Heart left ventricle (tissue), 13 donors: ENCODE measurements at regions not wholly inside any gene's neighbourhood (a gene's known extent, or its start where the extent isn't known, plus 50 kb on each side); places are given as distances from the start of the nearest gene placed in this dataset.
A peak's percentile ranks its signal among the peaks of the same experiment; 100 is the strongest.

Experiments used
- POLR2A ChIP-seq, 2 donors: fragments of 450-650 bp; IDR thresholded peaks; one replicate each; pipeline ENCODE4 v1.6.1; 2017; ENCODE audit warnings: antibody characterized with exemption in 2 of 2, mild to moderate bottlenecking in 2 of 2, moderate library complexity in 2 of 2
- TF ChIP-seq, protein P1 (sequence below), 12 donors: fragments of 200-600 bp; sonication (generic) in 4 of 12; IDR thresholded peaks; one replicate each; pipeline versions ENCODE4 v1.5.0 to v1.8.0; 2018 to 2022; ENCODE audit warnings: antibody characterized with exemption in 12 of 12, mild to moderate bottlenecking in 5 of 12
- donor health status: ischemic (EF 13 %, LVEDD 7.1; RV severe dilation, severe dysfunction).
- donor health status: DM: no; HTN: yes; CAD: no.
- donor health status: DM: no; HTN: no; CAD: no.
- donor health status: ischemic (EF 25% LVEDD 6.9; RV normal size, moderate dysfunction).
- donor health status: ischemic (EF 25% LVEDD 5.7; RV mildly dilated, moderate dysfunction).
- donor health status: ischemic (EF 35%, LVEDD 5.7; RV mildly dilated, moderate dysfunction).
- donor health status: nonischemic (EF 11% LVEDD 7.7; RV severe dilation, severe dysfunction).
- donor health status: DM: yes; HTN: yes; CAD: no.
- donor health status: PGD.
- donor health status: ischemic (EF 29% LVEDD 5.4; RV normal size, mild dysfunction).
- donor health status: nonischemic (EF 23%, LVEDD 6.1; RV moderate dilation, normal function).

DNA sequence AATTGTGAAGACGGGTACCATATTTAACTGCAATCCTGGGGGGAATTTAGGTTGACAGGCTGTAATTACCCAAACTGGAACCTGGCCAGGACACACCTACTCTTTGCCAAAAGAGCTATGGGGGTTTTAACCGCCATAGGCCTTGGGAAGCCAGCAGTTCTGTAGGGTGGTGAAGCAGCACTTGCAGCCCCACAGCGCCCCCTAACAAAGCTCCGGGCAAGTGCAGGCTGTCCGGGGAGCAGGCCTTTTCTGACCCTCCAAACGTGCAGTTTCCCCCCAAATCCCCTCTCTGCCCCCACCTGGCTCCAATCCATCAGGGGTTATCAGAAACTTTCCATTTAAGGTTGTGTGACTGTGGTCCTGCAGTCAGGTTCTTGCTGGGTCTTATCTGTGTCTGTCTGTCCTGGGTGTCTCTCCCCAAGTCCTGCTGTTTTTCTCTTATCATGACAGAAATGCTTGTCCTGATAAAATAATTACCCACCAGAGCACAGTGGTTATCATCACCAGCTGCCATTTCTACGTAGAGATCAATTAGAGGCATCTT lies 350.9 kb downstream of the MID1IP1 start:
- TF ChIP-seq, protein P1, sequence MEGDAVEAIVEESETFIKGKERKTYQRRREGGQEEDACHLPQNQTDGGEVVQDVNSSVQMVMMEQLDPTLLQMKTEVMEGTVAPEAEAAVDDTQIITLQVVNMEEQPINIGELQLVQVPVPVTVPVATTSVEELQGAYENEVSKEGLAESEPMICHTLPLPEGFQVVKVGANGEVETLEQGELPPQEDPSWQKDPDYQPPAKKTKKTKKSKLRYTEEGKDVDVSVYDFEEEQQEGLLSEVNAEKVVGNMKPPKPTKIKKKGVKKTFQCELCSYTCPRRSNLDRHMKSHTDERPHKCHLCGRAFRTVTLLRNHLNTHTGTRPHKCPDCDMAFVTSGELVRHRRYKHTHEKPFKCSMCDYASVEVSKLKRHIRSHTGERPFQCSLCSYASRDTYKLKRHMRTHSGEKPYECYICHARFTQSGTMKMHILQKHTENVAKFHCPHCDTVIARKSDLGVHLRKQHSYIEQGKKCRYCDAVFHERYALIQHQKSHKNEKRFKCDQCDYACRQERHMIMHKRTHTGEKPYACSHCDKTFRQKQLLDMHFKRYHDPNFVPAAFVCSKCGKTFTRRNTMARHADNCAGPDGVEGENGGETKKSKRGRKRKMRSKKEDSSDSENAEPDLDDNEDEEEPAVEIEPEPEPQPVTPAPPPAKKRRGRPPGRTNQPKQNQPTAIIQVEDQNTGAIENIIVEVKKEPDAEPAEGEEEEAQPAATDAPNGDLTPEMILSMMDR (IDR thresholded peaks at IDR 0.05) = peak; percentile 17 to 51 (median 34)
- no peak for TF ChIP-seq POLR2A (IDR thresholded peaks at IDR 0.05)
